HG03139 (cell line): ENCODE measurements at regions not wholly inside any gene's neighbourhood (a gene's known extent, or its start where the extent isn't known, plus 50 kb on each side); places are given as distances from the start of the nearest gene placed in this dataset.
A peak's percentile ranks its signal among the peaks of the same experiment; 100 is the strongest.
"Not testable (repeated sequence)": the region's sequence is repeated elsewhere in the genome, so short reads cannot be mapped to it uniquely, and the experiment has no call there.

ENCODE experiments used
- ATAC-seq: cut with Tn5 transposase; IDR thresholded peaks from one replicate; pipeline ENCODE4 v1.9.1; 2021; ENCODE audit not compliant: unreplicated experiment

DNA sequence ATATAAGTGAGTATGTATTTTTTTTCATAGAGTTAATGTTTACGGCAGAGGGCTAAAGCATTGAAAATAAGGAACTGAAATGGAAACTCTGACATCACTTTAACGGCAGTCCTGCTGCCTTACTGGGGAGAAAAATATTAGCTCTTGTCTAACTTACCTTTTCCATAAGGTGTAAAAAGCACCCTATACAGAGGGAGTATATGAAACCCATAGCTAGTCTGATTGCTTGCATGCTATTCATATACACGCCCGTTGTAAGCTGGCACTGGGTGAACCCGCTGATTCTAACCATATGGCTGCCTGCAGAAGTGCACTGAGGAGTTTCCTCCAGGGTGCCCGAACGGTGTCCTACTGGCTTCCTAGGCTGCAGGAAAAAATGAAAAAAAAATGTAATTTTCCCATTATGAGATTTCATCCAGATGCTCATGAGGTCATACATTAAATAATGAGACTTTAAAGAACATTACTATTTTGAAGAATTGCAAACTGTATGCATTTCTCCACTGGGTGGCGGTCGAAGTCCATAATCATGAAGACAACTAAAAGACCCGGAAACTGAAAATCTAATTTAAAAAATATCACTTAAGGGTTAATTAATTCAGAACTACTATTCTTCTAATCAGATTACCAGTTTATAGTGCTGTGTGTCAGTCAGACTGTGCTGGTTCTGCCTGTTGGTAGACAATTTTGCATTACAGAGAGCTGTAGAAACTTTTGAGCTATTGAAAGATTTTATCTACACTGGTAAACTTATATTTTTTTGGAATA is 144.7 kb downstream of the ALX1 start:
- ATAC-seq: peak; percentile 79

DNA sequence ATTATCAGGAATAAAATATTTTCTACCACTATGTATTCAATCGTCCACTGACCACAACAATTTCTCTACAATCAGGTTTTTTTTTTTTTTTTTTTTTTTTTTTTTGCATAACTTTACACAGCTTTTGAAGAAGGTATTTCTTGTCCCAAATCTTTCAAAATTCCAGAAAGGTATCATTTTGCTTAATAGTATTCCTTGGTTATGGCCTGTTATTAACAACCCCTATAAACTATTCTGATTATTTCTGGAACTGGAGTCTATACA is 145.3 kb downstream of the ALX1 start:
- ATAC-seq: no peak

DNA sequence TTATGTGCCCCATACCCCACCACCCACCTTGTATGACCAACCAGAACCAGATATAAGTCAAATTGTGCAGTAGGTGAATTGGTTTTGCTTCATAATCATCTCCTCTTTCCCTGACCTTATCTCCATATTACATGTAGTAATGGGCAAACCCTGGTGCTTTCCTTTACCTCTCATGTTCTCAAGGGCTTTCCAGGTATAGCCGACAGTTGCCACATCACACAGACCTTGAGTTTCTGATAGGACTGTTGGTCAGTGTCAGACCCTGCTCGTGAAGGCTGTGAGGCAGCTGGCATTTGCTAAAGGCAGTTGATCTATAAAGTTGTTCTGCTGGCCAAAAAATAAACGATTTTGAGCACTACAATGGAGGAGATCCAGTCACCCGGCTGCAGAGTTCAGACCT is 145.9 kb downstream of the ALX1 start:
- no peak for ATAC-seq

DNA sequence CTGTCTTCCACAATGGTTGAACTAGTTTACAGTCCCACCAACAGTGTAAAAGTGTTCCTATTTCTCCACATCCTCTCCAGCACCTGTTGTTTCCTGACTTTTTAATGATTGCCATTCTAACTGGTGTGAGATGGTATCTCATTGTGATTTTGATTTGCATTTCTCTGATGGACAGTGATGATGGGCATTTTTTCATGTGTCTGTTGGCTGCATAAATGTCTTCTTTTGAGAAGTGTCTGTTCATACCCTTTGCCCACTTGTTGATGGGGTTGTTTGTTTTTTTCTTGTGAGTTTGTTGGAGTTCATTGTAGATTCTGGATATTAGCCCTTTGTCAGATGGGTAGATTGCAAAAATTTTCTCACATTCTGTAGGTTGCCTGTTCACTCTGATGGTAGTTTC is 153.1 kb downstream of the ALX1 start:
- ATAC-seq: not testable (repeated sequence)

DNA sequence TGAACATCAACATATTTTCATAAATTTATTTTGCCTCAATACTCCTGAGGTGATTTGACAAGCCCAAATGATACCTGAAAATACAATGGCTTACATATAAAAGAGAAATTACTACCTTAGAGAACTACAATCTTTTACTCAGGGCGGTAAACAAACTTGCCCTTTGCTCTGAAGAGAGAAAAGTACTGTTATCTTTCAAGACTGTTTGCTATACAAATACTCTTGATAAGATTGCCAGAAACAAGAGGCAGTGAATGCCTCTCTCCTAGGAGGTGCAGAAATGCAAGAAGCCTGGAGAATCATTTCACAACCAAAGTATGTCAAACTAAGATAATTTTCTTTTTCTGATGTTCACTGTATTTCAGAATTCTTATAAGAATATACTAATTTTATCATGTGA is 160.3 kb downstream of the ALX1 start:
- ATAC-seq: no peak

DNA sequence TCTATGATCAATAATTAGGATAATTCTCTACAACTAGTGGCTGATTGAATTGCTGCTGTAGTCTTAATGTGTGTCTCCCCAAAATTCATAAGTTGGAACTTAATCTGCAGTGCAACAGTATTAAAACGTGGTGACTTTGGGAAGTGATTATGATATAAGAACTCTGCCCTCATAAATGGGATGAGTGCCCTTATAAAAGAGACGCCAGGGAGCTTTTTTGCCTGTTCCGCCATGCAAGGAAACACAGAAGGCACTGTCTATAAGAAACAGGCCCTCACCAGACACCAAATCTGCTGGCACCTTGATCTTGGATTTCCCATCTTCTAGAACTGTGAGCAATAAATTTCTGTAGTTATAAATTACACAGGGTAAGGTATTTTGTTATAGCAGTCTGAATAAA is 161.0 kb downstream of the ALX1 start:
- no peak for ATAC-seq

DNA sequence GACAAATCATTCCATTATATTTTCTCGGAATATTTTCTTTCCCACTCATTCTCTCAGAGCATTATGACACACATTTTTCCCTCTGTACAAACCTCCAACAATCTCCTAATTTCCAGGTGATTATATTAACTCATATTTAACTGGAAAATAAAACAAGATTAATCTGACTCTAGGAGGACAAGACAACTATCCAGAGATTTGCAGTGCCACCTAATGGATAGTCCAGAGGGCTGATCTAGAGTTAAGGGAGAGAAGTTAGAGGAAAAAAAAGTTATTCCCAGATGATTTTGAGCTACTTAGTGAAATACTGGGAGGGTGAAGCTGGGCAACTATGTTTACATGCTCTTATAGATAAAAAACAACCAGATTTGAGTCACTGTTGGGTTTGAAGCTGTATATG is 161.7 kb downstream of the ALX1 start:
- no peak for ATAC-seq

DNA sequence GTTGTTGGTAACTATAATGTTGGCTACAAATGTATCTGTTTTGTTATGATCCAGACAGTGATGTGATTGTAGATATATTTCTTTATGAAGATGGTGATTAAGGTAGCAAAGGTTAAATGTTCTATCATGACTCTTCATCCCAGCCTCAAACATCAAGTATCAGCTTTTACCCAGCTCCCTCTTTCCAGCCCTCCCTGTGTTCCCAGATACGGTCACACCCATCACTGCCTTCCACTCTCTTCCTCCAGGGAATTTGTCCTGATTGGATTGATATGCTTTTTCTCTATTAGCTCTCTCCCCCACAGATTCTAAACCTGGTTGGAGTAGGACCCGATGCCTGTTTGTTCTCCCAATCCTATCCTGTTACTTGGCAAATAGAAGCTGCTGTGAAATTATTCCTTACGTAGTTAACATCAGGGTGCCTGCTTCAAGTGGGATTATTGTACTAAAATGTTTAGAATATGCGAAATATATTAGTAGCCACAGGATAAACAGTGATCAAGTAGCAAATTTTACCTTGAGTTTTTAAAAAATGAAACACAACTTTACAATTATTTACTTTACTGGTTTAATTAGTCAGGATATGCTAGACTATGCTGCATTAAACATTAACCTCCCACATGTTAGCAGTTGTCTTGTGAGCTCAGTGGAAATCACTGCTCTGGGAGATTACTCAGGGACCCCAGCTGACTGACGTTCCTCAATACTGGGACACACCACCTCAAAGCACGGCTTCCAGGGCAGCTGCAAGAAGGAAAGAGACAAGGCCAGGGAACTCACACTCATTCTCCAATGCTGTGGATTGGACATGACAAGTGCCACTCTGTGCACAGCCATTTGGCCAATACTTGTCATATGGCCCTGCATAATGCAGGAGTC is 165.3 kb downstream of the ALX1 start:
- ATAC-seq: no peak

DNA sequence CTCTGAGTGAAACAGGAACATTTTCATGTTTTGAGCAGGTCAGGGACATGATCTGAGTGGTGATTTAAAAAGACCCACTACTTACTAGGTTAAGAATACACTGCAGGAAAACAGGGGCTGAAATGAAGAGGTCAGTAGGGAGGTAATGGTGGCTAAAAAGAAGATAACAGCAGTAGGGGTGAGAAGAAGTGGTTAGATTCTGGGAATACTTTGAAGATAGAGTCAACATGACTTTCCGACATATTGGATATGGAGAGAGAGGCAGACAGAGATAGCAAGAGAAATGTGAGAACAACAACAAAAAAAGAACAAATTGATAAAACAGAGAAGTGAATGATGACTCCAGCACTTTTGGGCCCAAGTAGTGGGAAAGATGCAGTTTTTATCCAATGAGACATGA is 168.0 kb downstream of the ALX1 start:
- ATAC-seq: no peak

DNA sequence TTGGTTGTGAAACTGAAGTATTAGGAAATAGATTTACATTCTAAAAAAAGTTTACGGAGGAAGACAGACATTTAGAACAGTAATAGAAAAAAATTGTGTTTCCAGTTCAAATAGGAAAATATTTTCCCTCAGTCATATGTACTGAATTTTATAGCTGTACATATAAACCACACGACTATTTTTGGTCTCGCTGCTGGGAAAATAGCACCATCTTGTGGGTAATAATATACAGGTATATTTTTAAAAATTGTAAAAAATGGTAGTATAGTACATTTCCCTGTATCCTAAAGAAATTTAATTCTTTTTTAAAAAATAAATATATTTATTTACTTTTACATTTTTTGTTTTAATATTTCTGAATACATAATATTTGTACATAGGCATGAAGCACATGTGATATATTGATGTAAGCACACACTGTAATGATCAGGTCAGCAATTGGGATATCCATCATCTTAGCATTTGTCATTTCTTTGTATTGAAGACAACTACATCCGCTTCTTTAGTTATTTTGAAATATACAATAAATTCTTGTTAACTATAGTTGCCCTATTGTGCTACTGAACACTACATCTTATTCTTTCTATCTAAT is 168.6 kb downstream of the ALX1 start:
- no peak for ATAC-seq

DNA sequence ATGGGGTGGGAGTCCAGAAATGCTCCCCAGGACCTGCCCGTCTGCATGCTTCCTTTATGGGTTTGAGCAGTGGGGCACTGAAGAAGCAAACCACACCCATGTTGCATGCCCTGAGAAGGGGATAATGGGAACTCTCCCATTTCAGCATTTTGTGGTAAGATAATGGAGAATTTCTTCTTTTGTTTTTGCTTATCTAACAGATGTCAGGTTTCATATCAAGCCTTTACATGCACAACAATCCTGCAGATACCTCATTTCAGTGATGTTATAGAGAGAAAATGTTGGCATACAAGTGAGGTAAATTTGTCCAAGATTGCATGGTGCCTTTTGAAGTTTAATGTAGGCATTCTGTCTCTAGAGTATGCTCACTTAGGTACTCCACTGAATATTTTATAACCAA is 177.0 kb downstream of the ALX1 start:
- no peak for ATAC-seq

DNA sequence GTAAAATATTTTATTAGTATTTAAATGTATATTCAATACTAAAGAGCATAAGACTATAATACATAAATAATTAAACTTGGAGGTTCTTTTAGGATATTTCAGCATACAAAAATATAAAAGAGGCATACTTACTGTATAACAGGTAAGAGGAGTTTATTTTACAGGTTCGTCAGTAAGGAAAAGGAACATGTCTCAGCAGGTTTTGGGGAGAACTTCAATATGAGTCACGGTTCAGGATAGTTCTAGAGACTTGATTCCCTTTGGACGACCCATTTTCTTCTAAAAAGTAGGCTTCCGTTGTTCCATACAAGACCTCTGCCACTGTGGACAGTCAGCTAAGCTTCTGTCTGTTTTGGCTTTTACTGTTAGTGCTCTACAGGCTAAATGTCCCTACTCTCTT is 181.1 kb downstream of the ALX1 start:
- no peak for ATAC-seq

DNA sequence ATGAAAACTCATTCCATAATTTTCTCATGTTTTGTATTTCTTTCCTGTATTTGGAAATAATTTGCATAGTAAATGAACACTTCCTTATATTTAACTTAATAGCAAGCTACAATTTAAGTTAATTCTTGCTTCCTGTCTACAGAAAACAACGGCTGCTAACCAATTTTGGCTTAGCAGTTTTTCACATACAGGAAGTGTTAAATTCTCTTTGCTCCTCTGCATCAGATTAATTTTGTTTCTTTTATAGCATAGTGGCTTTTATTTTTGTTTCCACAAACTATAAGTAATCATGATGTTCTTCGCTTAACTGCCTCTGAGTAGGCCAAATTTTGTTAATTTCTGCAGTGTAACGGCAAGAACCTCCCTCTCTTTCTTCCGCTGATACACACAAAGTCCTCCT is 182.9 kb downstream of the ALX1 start:
- no peak for ATAC-seq

DNA sequence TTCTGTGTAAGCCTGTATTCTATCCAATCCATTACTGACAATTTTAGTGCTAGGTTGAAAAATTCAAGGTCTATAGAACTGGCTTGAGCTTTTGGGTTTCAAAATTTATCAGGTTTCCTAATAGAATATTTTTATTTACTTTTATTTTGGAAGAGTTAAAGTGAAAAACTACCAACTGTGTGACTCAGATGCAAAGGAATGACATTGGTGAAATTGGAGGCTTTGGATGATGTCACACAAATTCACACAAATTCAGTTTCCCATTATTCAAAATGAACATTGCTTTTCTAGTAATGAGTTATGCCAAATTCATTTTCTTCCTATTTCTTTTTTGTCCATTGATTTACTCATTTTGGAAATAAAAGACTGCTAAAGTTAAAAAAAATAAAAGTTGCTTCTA is 186.9 kb downstream of the ALX1 start:
- ATAC-seq: no peak

DNA sequence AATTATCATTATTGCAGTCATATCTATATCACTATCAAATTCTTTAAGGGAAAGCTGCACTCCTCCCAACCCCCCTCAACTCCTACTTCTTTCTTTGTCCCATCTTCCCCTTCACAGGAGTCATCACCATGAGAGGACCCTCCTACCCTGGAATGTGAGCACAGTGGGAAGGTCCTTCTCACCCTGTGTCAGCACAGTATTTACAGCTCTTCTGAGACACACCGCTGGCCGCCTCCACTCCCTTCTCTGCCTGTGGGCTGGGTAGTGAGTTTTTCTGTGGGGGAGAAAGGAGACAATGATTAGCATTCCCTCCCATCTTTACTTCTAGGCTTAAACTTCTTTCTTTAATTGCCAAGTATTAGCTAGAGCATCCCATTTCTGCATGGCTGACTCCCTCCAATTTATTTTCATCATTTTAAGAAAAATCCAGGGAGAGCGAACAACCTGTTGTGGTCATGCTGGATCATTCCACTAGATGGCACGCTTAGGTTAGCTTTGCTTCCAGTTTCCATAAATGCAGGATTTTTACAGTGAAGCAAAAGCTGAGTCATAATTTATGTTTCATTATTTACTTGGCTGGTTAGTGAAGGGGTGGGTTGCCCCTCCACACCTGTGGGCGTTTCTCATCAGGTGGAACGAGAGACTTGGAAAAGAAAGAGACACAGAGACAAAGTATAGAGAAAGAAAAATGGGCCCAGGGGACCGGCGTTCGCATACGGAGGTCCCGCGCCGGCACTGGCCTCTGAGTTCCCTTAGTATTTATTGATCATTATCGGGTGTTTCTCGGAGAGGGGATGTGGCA is 188.5 kb downstream of the ALX1 start:
- ATAC-seq: peak; percentile 94

DNA sequence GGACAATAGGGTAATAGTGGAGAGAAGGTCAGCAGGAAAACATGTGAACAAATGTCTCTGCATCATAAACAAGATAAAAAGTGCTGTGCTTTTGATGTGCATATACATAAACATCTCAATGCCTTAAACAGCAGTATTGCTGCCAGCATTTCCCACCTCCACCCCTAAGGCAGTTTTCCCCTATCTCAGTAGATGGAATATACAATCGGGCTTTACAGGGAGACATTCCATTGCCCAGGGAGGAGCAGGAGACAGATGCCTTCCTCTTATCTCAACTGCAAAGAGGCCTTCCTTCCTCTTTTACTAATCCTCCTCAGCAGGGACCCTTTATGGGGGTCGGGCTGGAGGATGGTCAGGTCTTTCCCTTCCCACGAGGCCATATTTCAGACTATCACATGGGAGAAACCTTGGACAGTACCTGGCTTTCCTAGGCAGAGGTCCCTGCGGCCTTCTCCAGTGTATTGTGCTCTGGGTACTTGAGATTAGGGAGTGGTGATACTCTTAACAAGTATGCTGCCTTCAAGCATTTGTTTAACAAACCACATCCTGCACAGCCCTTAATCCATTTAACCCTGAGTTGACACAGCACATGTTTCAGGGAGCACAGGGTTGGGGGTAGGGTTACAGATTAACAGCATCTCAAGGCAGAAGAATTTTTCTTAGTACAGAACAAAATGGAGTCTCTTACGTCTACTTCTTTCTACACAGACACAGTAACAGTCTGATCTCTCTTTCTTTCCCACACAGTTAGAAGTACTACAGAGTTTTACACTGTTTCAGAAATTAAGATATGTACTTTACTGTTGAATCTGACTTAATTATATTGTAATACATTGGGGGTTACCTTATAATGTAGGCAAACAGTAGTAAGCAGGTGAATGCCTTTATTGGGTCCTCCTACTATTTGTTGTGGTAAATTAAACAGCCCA is 189.4 kb downstream of the ALX1 start:
- ATAC-seq: not testable (repeated sequence)

DNA sequence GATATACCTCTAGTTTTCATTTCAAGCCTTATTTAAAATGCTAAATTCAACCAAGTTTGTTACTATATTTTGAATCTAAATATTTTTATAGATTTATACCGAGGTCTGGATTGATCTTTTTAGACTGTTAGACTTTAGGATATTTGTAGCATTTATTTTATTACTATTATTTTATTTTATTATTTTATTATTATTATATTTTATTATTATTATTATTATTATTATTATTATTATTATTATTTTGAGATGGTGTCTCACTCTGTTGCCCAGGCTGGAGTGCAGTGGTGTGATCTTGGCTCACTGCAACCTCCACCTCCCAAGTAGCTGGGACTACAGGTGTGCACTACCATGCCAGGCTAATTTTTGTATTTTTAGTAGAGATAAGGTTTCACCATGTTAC is 195.3 kb downstream of the ALX1 start:
- not testable (repeated sequence) for ATAC-seq

DNA sequence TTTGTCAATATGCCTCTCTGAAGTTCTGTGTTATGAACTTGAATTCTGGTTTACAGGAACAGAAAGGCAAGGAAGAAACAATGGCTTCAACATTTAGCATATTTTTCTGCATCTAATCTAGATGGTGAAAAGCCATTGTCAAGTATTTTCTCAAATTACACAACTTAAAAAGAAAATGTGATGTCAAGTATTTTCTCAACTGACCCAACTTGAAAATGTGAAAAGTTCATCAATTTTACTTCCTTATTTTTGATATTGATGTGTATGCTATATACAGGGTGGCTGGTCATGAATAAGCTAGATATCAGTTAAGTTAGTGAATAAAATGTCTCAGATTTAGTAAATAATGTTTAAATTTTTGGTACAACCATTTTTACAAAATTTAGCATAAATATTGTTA is 196.7 kb downstream of the ALX1 start:
- no peak for ATAC-seq

DNA sequence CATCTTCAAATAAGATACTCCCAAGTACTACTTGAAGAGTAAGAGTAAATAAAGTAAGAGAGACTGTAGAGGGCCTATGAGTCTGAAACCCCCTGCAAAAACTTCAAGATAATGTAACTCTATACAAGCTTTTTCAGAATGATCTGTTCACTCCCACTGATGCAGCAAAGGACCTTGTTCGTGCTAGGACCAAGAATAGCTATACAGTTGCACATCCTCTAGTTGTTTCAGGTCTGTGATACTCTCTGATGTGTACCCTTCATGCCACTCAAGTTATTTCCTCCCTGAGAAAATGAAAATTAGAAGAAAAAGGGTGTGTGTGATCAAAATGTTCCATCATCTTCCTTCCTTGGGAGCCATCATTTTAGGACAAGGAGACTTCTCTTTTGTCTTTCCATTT is 204.4 kb downstream of the ALX1 start:
- ATAC-seq: no peak

DNA sequence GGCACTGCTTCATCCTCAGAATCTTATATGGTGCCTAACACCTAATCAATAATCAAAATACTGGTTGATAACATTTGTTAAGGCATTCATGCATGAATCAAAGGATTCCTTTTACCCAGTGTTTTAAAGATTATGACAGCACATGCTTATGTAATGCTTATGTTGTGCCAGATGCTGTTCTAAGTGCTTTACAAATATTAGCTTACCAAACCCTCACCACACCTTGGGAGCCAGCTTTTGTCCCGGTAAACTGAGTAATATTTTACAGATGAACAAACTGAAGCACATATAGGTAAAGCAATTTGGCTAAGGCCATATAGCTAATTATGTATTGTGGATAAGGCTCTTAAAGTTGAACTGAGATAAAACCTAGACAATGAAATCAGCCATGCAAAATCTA is 209.2 kb downstream of the ALX1 start:
- no peak for ATAC-seq
